CD14-positive monocyte (primary cell): ENCODE measurements at regions not wholly inside any gene's neighbourhood (a gene's known extent, or its start where the extent isn't known, plus 50 kb on each side); places are given as distances from the start of the nearest gene placed in this dataset.

Source experiments
- DNase-seq, 3 donors: peaks; one replicate each; pipeline ENCODE4 v3.0.0-alpha.2; 2011 to 2022
- H2AFZ ChIP-seq: 2 replicates; pipeline ENCODE4 v1.6.0; 2012; ENCODE audit warnings: mild to moderate bottlenecking, low read depth, low read length, inconsistent platforms; ENCODE audit not compliant: insufficient read depth, poor library complexity, severe bottlenecking
- H3K27ac ChIP-seq, 2 donors: 1 replicate in 1 of 2; 2 replicates in 1 of 2; pipeline ENCODE4 v1.5.1; 2012 to 2013; ENCODE audit warnings: low read length in 2 of 2, control low read depth in 1 of 2, inconsistent platforms in 1 of 2, low read depth in 1 of 2, mild to moderate bottlenecking in 1 of 2
- H3K27me3 ChIP-seq, 2 donors: one replicate each; pipeline versions ENCODE4 v1.6.0 to v1.6.1; 2011 to 2013; ENCODE audit warnings: low read length in 2 of 2; ENCODE audit not compliant: control insufficient read depth in 2 of 2, insufficient read depth in 2 of 2
- H3K36me3 ChIP-seq, 2 donors: replicated peaks in 1 of 2; 1 replicate in 1 of 2; 2 replicates in 1 of 2; pipeline versions ENCODE4 v1.5.1 to v1.6.1; 2012 to 2013; ENCODE audit warnings: low read length in 2 of 2, control low read depth in 1 of 2, inconsistent platforms in 1 of 2, mild to moderate bottlenecking in 1 of 2; ENCODE audit not compliant: insufficient read depth in 2 of 2, control insufficient read depth in 1 of 2
- H3K4me1 ChIP-seq, 2 donors: 1 replicate in 1 of 2; 2 replicates in 1 of 2; pipeline versions ENCODE4 v1.5.1 to v1.6.1; 2012 to 2013; ENCODE audit warnings: low read length in 2 of 2, control low read depth in 1 of 2, inconsistent platforms in 1 of 2, mild to moderate bottlenecking in 1 of 2, moderate library complexity in 1 of 2; ENCODE audit not compliant: insufficient read depth in 2 of 2, control insufficient read depth in 1 of 2
- H3K4me2 ChIP-seq: replicated peaks from 2 replicates; pipeline ENCODE3; 2012; ENCODE audit warnings: low read length, moderate library complexity, mild to moderate bottlenecking; ENCODE audit not compliant: poor library complexity, severe bottlenecking; ENCODE audit errors: extremely low read depth
- H3K4me3 ChIP-seq, 3 experiments: fragments of 200-600 bp in 1 of 3; sonication (generic) in 1 of 3; replicated peaks in 1 of 3; 1 replicate in 2 of 3; 2 replicates in 1 of 3; pipeline ENCODE4 v1.5.1; 2011 to 2013; ENCODE audit warnings: low read length in 3 of 3, mild to moderate bottlenecking in 3 of 3, control low read depth in 2 of 3, low read depth in 2 of 3, inconsistent platforms in 1 of 3, moderate library complexity in 1 of 3
- H3K79me2 ChIP-seq: 2 replicates; pipeline ENCODE4 v1.6.0; 2012; ENCODE audit warnings: mild to moderate bottlenecking, control low read depth, inconsistent platforms, low read length, moderate library complexity; ENCODE audit not compliant: insufficient read depth
- H3K9ac ChIP-seq: 2 replicates; pipeline ENCODE4 v1.6.0; 2017; ENCODE audit warnings: low read length, mild to moderate bottlenecking; ENCODE audit not compliant: insufficient read depth, poor library complexity, severe bottlenecking
- H3K9me3 ChIP-seq, 2 donors: replicated peaks in 1 of 2; 1 replicate in 1 of 2; 2 replicates in 1 of 2; pipeline versions ENCODE4 v1.5.1 to v1.6.1; 2012 to 2013; ENCODE audit warnings: low read length in 2 of 2, control low read depth in 1 of 2; ENCODE audit not compliant: control insufficient read depth in 1 of 2, insufficient read depth in 1 of 2
- H4K20me1 ChIP-seq: 2 replicates; pipeline ENCODE4 v1.6.0; 2012; ENCODE audit warnings: mild to moderate bottlenecking, low read length, control low read depth, moderate library complexity; ENCODE audit not compliant: insufficient read depth
- H3K27ac Mint-ChIP-seq, 7 donors: one replicate each; pipeline ENCODE4 v1.8.0; 2020; ENCODE audit warnings: mild to moderate bottlenecking in 7 of 7, mixed read lengths in 7 of 7, moderate library complexity in 6 of 7, inconsistent platforms in 2 of 7
- H3K27me3 Mint-ChIP-seq, 3 donors: one replicate each; pipeline ENCODE4 v1.8.0; 2021 to 2022; ENCODE audit warnings: low read depth in 3 of 3, mild to moderate bottlenecking in 3 of 3, mixed read lengths in 3 of 3, moderate library complexity in 3 of 3, inconsistent platforms in 1 of 3
- H3K36me3 Mint-ChIP-seq, 2 donors: one replicate each; pipeline ENCODE4 v1.8.0; 2020; ENCODE audit warnings: mixed read lengths in 2 of 2, inconsistent platforms in 1 of 2, mild to moderate bottlenecking in 1 of 2
- H3K4me1 Mint-ChIP-seq: one replicate; pipeline ENCODE4 v1.8.0; 2020; ENCODE audit warnings: mild to moderate bottlenecking, mixed read lengths
- H3K4me3 Mint-ChIP-seq, 2 donors: one replicate each; pipeline ENCODE4 v1.8.0; 2020; ENCODE audit warnings: mild to moderate bottlenecking in 2 of 2, mixed read lengths in 2 of 2, moderate library complexity in 1 of 2
- H3K9me3 Mint-ChIP-seq, 7 donors: one replicate each; pipeline ENCODE4 v1.8.0; 2020 to 2022; ENCODE audit warnings: mixed read lengths in 7 of 7, mild to moderate bottlenecking in 6 of 7, moderate library complexity in 6 of 7, inconsistent platforms in 2 of 7
- WGBS: methylation state at CpG from one replicate; pipeline ENCODE4 v1.1.5; 2013; ENCODE audit warnings: missing lambda C conversion rate; ENCODE audit not compliant: insufficient coverage; 5-methylcytosine and 5-hydroxymethylcytosine counted together
- intact Hi-C, 2 donors: fragments of 100-400 bp; cut with micrococcal nuclease; formaldehyde crosslinking; loops; one replicate each; pipeline versions ENCODE4 v1.15.0 to v1.15.1; 2023
- TF ChIP-seq, protein P1 (sequence below): fragments of 200-600 bp; IDR thresholded peaks from one replicate; pipeline ENCODE4 v1.8.0; 2022; ENCODE audit warnings: antibody characterized with exemption, mild to moderate bottlenecking

- H3K4me1 Mint-ChIP-seq, result no peaks in the 10 kb centered on the region
- WGBS, result 50% methylated on average over 2 of the region's 5 CpGs
- no peak overlapping the region for H3K4me3 Mint-ChIP-seq
These were observed 926.8 kb downstream of the BCL11B start for GRCh38 chr14:98345161-98345560.

DNA sequence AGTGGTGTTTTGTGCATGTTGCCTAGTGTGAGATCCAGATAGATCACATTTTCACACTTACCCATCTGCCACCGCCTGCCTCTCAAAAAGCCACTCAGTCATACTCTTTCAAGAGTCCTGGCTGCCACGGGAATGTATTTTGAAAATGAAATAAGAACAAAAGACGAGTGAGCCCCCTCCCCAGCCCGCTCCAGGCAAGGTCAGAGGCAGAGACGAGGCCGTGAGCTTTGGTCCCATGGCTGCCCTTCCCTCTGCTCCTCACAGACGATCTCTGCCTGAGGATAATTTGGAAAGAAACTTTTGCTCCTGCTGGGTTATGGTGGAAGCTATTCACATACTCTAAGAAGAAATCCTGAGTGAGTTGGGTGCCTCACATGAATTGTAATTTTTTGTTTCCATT is 924.3 kb downstream of the BCL11B start:
- no CpG with 5 or more reads among the region's 7 CpGs for WGBS
- Histone ChIP-seq H3K36me3 (no peaks in the 10 kb centered on the region), H3K9ac (no peak overlapping the region), H4K20me1 (no peaks in the 10 kb centered on the region), H3K9me3 (peaks cover 0 to 4% of the 10 kb centered on the region in 2 donors), H3K27ac (no peak overlapping the region), H3K4me3 (no peak overlapping the region), H3K4me1 (no peaks in the 10 kb centered on the region), H3K79me2 (no peaks in the 10 kb centered on the region), H2AFZ (no peak overlapping the region), H3K4me2 (no peak overlapping the region), H3K27me3 (no peaks in the 10 kb centered on the region)
- no peak overlapping the region for H3K4me3 Mint-ChIP-seq
- H3K27ac Mint-ChIP-seq, result no peak overlapping the region
- H3K9me3 Mint-ChIP-seq, result peaks cover 0 to 15% (median 2%) of the 10 kb centered on the region in 7 donors
- H3K36me3 Mint-ChIP-seq, result no peaks in the 10 kb centered on the region
- no peak for DNase-seq
- no peaks in the 10 kb centered on the region for H3K27me3 Mint-ChIP-seq
- intact Hi-C loops, result no loop called here
- no peaks in the 10 kb centered on the region for H3K4me1 Mint-ChIP-seq
- TF ChIP-seq, protein P1, sequence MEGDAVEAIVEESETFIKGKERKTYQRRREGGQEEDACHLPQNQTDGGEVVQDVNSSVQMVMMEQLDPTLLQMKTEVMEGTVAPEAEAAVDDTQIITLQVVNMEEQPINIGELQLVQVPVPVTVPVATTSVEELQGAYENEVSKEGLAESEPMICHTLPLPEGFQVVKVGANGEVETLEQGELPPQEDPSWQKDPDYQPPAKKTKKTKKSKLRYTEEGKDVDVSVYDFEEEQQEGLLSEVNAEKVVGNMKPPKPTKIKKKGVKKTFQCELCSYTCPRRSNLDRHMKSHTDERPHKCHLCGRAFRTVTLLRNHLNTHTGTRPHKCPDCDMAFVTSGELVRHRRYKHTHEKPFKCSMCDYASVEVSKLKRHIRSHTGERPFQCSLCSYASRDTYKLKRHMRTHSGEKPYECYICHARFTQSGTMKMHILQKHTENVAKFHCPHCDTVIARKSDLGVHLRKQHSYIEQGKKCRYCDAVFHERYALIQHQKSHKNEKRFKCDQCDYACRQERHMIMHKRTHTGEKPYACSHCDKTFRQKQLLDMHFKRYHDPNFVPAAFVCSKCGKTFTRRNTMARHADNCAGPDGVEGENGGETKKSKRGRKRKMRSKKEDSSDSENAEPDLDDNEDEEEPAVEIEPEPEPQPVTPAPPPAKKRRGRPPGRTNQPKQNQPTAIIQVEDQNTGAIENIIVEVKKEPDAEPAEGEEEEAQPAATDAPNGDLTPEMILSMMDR, result no peak

More at GRCh38 chr14:98345161-98345560, 926.8 kb downstream of the BCL11B start:
- peaks cover 2 to 18% (median 6%) of the 10 kb centered on the region in 7 donors for H3K9me3 Mint-ChIP-seq
- H4K20me1 ChIP-seq, result no peaks in the 10 kb centered on the region
- H3K27me3 Mint-ChIP-seq, result no peaks in the 10 kb centered on the region
- H3K36me3 Mint-ChIP-seq, result no peaks in the 10 kb centered on the region
- H3K9ac ChIP-seq, result no peak overlapping the region
- H3K4me1 ChIP-seq, result no peaks in the 10 kb centered on the region
- no peaks in the 10 kb centered on the region for H3K79me2 ChIP-seq
- H3K4me2 ChIP-seq, result no peak overlapping the region
- H3K9me3 ChIP-seq, result peaks cover 0 to 4% of the 10 kb centered on the region in 2 donors
- H3K36me3 ChIP-seq, result no peaks in the 10 kb centered on the region
- DNase-seq, result no peak
- no peak overlapping the region for H3K27ac Mint-ChIP-seq
- intact Hi-C loops, result no loop called here
- TF ChIP-seq, protein P1, result no peak
- no peak overlapping the region for H3K27ac ChIP-seq
- no peaks in the 10 kb centered on the region for H3K27me3 ChIP-seq
- no peak overlapping the region for H2AFZ ChIP-seq
- no peak overlapping the region for H3K4me3 ChIP-seq
